H1 (cell line): ENCODE measurements at regions not wholly inside any gene's neighbourhood (a gene's known extent, or its start where the extent isn't known, plus 50 kb on each side); places are given as distances from the start of the nearest gene placed in this dataset.

ENCODE experiments used
- ASH2L ChIP-seq: fragments of 200-600, 300-600 bp; sonication (generic); IDR thresholded peaks from one replicate; pipeline ENCODE4 v1.7.1; 2017; ENCODE audit warnings: low read length
- CHD7 ChIP-seq: fragments of 300-600 bp; sonication (generic); IDR thresholded peaks from 2 replicates; pipeline ENCODE4 v1.7.1; 2012; ENCODE audit warnings: low read length, moderate library complexity, mild to moderate bottlenecking, inconsistent platforms; ENCODE audit not compliant: insufficient replicate concordance
- CREB1 ChIP-seq: IDR thresholded peaks from 2 replicates; pipeline ENCODE4 v1.6.1; 2012; ENCODE audit warnings: inconsistent platforms
- CTCF ChIP-seq, 3 experiments: IDR thresholded peaks; 1 replicate in 2 of 3; 2 replicates in 1 of 3; pipeline versions ENCODE4 v1.5.1 to v1.6.1; 2011; ENCODE audit warnings: low read length in 3 of 3, mild to moderate bottlenecking in 3 of 3, inconsistent platforms in 2 of 3, low read depth in 1 of 3, moderate library complexity in 1 of 3; ENCODE audit not compliant: insufficient read depth in 1 of 3; ENCODE audit errors: control extremely low read depth in 1 of 3
- EP300 ChIP-seq, 2 experiments: IDR thresholded peaks; 1 replicate in 1 of 2; 2 replicates in 1 of 2; pipeline ENCODE4 v1.6.1; 2011 to 2012; ENCODE audit warnings: low read depth in 2 of 2, low read length in 2 of 2, mild to moderate bottlenecking in 2 of 2, borderline replicate concordance in 1 of 2, inconsistent platforms in 1 of 2, moderate library complexity in 1 of 2
- FOSL1 ChIP-seq: IDR thresholded peaks from 2 replicates; pipeline ENCODE4 v1.6.1; 2011; ENCODE audit warnings: mild to moderate bottlenecking, low read depth, low read length, moderate library complexity; ENCODE audit not compliant: insufficient read depth
- POU5F1 ChIP-seq: IDR thresholded peaks from 2 replicates; pipeline ENCODE4 v1.6.1; 2011; ENCODE audit warnings: low read depth, mild to moderate bottlenecking, low read length, moderate library complexity

GRCh38 chr4:83885256-83886182, 349.6 kb downstream of the GPAT3 start (continued):
- TF ChIP-seq CREB1: no peak
- TF ChIP-seq FOSL1: no peak
- no peak for TF ChIP-seq POU5F1
- TF ChIP-seq EP300 (IDR thresholded peaks at IDR 0.05; ENCODE audit: borderline replicate concordance in 1 of 2, low read depth in 2 of 2, low read length in 2 of 2): no peak
- no peak for TF ChIP-seq CTCF (IDR thresholded peaks at IDR 0.05; ENCODE audit: control extremely low read depth in 1 of 3, insufficient read depth in 1 of 3, low read depth in 1 of 3, low read length in 3 of 3)
- no peak for TF ChIP-seq ASH2L
- no peak for TF ChIP-seq CHD7
